ENCODE measurements at regions not wholly inside any gene's neighbourhood (a gene's known extent, or its start where the extent isn't known, plus 50 kb on each side); places are given as distances from the start of the nearest gene placed in this dataset.
"Not testable (repeated sequence)": the region's sequence is repeated elsewhere in the genome, so short reads cannot be mapped to it uniquely, and the experiment has no call there.

GRCh38 chr1:83194610-83195009 is 804.3 kb downstream of the TTLL7 start:
- H3K4me1 ChIP-seq (ENCODE audit: control insufficient read depth, insufficient read depth, low read length, poor library complexity, severe bottlenecking); H3K4me3 ChIP-seq (ENCODE audit: extremely low read depth, insufficient read depth, low read length, poor library complexity, severe bottlenecking); H3K27ac ChIP-seq (ENCODE audit: low read depth, low read length, severe bottlenecking); H3K9me3 ChIP-seq (ENCODE audit: control insufficient read depth, low read length); H3K36me3 ChIP-seq (ENCODE audit: control insufficient read depth, insufficient read depth, low read length): not testable (repeated sequence)
- no CpG with 5 or more reads among the region's 1 CpG for WGBS, 2 experiments (ENCODE audit: insufficient coverage in 2 of 2)

- not testable (repeated sequence) for H3K4me3 ChIP-seq (ENCODE audit: extremely low read depth, insufficient read depth, low read length, poor library complexity, severe bottlenecking); H3K9me3 ChIP-seq (ENCODE audit: control insufficient read depth, low read length); H3K4me1 ChIP-seq (ENCODE audit: control insufficient read depth, insufficient read depth, low read length, poor library complexity, severe bottlenecking); H3K27ac ChIP-seq (ENCODE audit: low read depth, low read length, severe bottlenecking); H3K36me3 ChIP-seq (ENCODE audit: control insufficient read depth, insufficient read depth, low read length)
- 60 to 100% methylated on average over 1 to 8 of the region's 26 CpGs for WGBS, 2 experiments (ENCODE audit: insufficient coverage in 2 of 2)
These were observed 816.8 kb downstream of the TTLL7 start for GRCh38 chr1:83182033-83182728.

DNA sequence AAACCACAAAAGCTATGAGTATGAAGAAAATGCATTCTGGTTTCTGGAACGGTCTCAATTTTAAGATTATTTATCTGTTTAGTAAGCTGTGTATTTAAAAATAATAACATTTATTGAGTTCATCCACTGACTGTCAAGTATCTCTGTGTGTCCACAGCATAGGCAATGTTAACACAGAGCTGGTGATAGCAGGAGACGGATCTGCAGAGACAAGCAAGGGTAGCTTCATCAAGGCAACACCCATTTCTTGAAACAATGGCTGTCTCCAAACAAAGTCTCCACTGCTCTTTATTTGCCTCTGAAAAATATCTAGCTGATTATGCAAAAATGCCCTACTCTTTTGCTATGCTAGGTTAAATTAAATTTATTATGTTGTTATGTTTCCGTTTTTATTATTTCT is 818.3 kb downstream of the TTLL7 start:
- WGBS, 2 experiments (ENCODE audit: insufficient coverage in 2 of 2): 40 to 80% methylated on average over 1 of the region's 3 CpGs
- not testable (repeated sequence) for H3K4me1 ChIP-seq (ENCODE audit: control insufficient read depth, insufficient read depth, low read length, poor library complexity, severe bottlenecking); H3K4me3 ChIP-seq (ENCODE audit: extremely low read depth, insufficient read depth, low read length, poor library complexity, severe bottlenecking); H3K27ac ChIP-seq (ENCODE audit: low read depth, low read length, severe bottlenecking); H3K9me3 ChIP-seq (ENCODE audit: control insufficient read depth, low read length); H3K36me3 ChIP-seq (ENCODE audit: control insufficient read depth, insufficient read depth, low read length)

DNA sequence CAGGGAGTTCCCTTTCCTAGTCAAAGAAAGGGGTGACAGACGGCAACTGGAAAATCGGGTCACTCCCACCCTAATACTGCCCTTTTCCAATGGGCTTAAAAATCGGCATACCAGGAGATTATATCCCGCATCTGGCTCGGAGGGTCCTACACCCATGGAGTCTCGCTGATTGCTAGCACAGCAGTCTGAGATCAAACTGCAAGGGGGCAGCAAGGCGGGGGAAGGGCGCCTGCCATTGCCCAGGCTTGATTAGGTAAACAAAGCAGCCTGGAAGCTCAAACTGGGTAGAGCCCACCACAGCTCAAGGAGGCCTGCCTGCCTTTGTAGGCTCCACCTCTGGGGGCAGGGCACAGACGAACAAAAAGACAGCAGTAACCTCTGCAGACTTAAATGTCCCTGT is 831.3 kb downstream of the TTLL7 start:
- not testable (repeated sequence) for H3K27ac ChIP-seq (ENCODE audit: low read depth, low read length, severe bottlenecking)
- WGBS, 2 experiments (ENCODE audit: insufficient coverage in 2 of 2): 81% methylated on average over 6 of the region's 9 CpGs; no CpG with 5 or more reads in 1 of the 2 experiments

GRCh38 chr1:83163879-83164475 is 835.0 kb downstream of the TTLL7 start:
- 76 to 88% methylated on average over 2 to 3 of the region's 3 CpGs for WGBS, 2 experiments (ENCODE audit: insufficient coverage in 2 of 2)
- H3K4me1 ChIP-seq (ENCODE audit: control insufficient read depth, insufficient read depth, low read length, poor library complexity, severe bottlenecking): not testable (repeated sequence)

More for the DNA sequence above, 831.3 kb downstream of the TTLL7 start:
- not testable (repeated sequence) for H3K4me3 ChIP-seq (ENCODE audit: extremely low read depth, insufficient read depth, low read length, poor library complexity, severe bottlenecking); H3K9me3 ChIP-seq (ENCODE audit: control insufficient read depth, low read length); H3K4me1 ChIP-seq (ENCODE audit: control insufficient read depth, insufficient read depth, low read length, poor library complexity, severe bottlenecking); H3K36me3 ChIP-seq (ENCODE audit: control insufficient read depth, insufficient read depth, low read length)

DNA sequence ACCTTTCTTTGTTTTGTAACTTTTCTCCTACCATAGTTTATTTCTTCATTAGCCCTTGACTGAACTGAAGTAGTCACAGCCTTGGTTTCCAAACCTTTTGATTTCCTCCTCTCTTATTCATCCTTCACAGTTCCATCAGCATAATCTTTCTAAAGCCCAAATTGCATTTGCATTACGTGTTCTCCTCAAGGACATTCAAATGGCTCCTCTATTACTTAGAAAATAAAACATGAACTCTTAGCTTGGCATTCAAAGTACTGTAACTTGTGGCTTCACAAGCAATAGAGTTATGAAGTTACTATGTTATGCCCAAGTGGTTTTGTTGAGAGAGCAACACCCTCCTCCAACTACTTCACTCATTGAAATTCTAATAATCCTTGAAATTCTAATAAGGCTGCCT is 840.0 kb downstream of the TTLL7 start:
- not testable (repeated sequence) for H3K4me3 ChIP-seq (ENCODE audit: extremely low read depth, insufficient read depth, low read length, poor library complexity, severe bottlenecking); H3K4me1 ChIP-seq (ENCODE audit: control insufficient read depth, insufficient read depth, low read length, poor library complexity, severe bottlenecking); H3K9me3 ChIP-seq (ENCODE audit: control insufficient read depth, low read length); H3K36me3 ChIP-seq (ENCODE audit: control insufficient read depth, insufficient read depth, low read length); H3K27ac ChIP-seq (ENCODE audit: low read depth, low read length, severe bottlenecking)
- no CpG with 5 or more reads among the region's 1 CpG for WGBS, 2 experiments (ENCODE audit: insufficient coverage in 2 of 2)

More at GRCh38 chr1:83163879-83164475, 835.0 kb downstream of the TTLL7 start:
- H3K36me3 ChIP-seq (ENCODE audit: control insufficient read depth, insufficient read depth, low read length); H3K9me3 ChIP-seq (ENCODE audit: control insufficient read depth, low read length); H3K4me3 ChIP-seq (ENCODE audit: extremely low read depth, insufficient read depth, low read length, poor library complexity, severe bottlenecking); H3K27ac ChIP-seq (ENCODE audit: low read depth, low read length, severe bottlenecking): not testable (repeated sequence)

- not testable (repeated sequence) for H3K4me3 ChIP-seq (ENCODE audit: extremely low read depth, insufficient read depth, low read length, poor library complexity, severe bottlenecking); H3K27ac ChIP-seq (ENCODE audit: low read depth, low read length, severe bottlenecking); H3K36me3 ChIP-seq (ENCODE audit: control insufficient read depth, insufficient read depth, low read length); H3K4me1 ChIP-seq (ENCODE audit: control insufficient read depth, insufficient read depth, low read length, poor library complexity, severe bottlenecking); H3K9me3 ChIP-seq (ENCODE audit: control insufficient read depth, low read length)
- WGBS, 2 experiments (ENCODE audit: insufficient coverage in 2 of 2): no CpG with 5 or more reads among the region's 1 CpG
These were observed 844.6 kb downstream of the TTLL7 start for GRCh38 chr1:83154306-83154705.

DNA sequence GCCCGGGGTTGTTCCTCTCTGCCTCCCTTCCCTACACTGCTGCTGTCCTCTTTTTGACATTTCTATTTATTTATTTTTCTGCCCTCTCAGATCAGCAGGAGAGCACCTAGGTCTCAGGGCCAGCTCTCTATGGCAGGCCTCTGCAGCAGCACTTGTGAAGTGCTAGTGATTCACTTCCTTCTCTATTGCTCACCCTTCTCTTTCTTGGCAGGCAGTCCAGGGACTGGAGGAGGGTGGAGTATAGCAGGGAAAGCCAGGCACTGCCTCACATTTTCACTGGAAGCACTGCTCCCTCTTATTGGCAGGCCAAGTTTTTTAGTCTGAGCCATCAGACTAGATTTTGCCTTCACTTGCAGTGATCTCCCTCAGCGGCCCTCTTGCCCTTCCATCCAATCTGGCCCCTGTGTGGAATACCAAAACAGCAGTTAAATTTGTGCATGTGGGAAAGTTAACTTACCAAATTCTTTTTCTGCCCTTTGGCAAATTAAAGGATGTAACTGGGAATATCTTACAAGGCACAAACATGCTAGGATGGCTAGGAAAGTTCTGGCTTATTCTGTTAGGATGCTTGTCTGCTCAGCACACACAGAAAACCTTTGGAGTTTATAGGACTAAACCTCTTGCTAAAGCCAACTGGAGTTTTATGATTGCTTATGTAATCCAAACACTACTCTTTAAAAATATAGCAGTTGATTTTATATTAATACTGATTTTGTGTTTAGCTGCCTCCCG is 847.6 kb downstream of the TTLL7 start:
- not testable (repeated sequence) for H3K9me3 ChIP-seq (ENCODE audit: control insufficient read depth, low read length); H3K4me1 ChIP-seq (ENCODE audit: control insufficient read depth, insufficient read depth, low read length, poor library complexity, severe bottlenecking); H3K27ac ChIP-seq (ENCODE audit: low read depth, low read length, severe bottlenecking); H3K36me3 ChIP-seq (ENCODE audit: control insufficient read depth, insufficient read depth, low read length); H3K4me3 ChIP-seq (ENCODE audit: extremely low read depth, insufficient read depth, low read length, poor library complexity, severe bottlenecking)
- WGBS, 2 experiments (ENCODE audit: insufficient coverage in 2 of 2): no CpG with 5 or more reads among the region's 3 CpGs

- 85 to 88% methylated on average over 3 of the region's 6 CpGs for WGBS, 2 experiments (ENCODE audit: insufficient coverage in 2 of 2)
- not testable (repeated sequence) for H3K4me3 ChIP-seq (ENCODE audit: extremely low read depth, insufficient read depth, low read length, poor library complexity, severe bottlenecking); H3K9me3 ChIP-seq (ENCODE audit: control insufficient read depth, low read length); H3K36me3 ChIP-seq (ENCODE audit: control insufficient read depth, insufficient read depth, low read length); H3K27ac ChIP-seq (ENCODE audit: low read depth, low read length, severe bottlenecking); H3K4me1 ChIP-seq (ENCODE audit: control insufficient read depth, insufficient read depth, low read length, poor library complexity, severe bottlenecking)
These were observed 848.5 kb downstream of the TTLL7 start for GRCh38 chr1:83150479-83150878.

DNA sequence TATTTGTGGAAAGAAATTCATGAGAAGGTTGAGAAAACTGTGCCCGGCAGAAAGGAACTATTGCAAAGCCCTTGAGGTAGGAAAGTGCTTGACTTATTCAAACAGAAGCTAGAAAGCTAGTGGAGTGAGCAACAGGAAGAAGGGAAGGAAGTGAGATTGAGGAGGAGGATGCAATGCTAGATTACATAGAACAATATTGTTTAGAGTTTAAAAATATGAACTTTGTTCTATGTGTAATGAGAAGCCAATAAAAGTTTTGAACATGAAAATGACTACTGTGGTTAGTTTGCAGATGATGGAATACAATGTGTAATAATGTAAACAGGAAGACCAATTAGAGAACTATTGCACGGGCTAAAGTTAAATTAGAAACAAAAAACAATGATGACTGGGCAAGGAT is 853.1 kb downstream of the TTLL7 start:
- H3K27ac ChIP-seq (ENCODE audit: low read depth, low read length, severe bottlenecking); H3K4me3 ChIP-seq (ENCODE audit: extremely low read depth, insufficient read depth, low read length, poor library complexity, severe bottlenecking); H3K4me1 ChIP-seq (ENCODE audit: control insufficient read depth, insufficient read depth, low read length, poor library complexity, severe bottlenecking); H3K9me3 ChIP-seq (ENCODE audit: control insufficient read depth, low read length); H3K36me3 ChIP-seq (ENCODE audit: control insufficient read depth, insufficient read depth, low read length): not testable (repeated sequence)
- 88% methylated on average over 1 of the region's 2 CpGs; no CpG with 5 or more reads in 1 of the 2 experiments for WGBS, 2 experiments (ENCODE audit: insufficient coverage in 2 of 2)

DNA sequence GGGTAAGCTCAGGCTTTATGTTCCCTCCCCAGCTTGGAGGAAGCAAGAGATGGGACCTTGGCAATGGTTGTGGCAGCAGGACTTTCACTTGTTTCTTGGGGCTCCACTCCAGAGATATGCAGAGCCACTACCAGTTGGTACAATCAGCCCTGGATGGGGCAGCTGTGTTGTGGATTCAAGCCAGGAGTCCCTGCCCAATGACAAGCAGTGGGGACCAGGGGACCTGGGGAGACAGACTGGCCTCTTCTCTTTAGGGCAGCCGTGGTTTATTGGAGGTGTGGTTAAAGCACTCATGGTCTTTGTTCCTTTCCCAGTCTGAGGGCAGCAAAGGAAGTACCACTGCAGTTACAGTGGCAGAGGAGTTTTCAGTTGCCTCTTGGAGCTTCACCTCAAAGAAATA is 856.1 kb downstream of the TTLL7 start:
- H3K4me3 ChIP-seq (ENCODE audit: extremely low read depth, insufficient read depth, low read length, poor library complexity, severe bottlenecking); H3K9me3 ChIP-seq (ENCODE audit: control insufficient read depth, low read length); H3K27ac ChIP-seq (ENCODE audit: low read depth, low read length, severe bottlenecking); H3K4me1 ChIP-seq (ENCODE audit: control insufficient read depth, insufficient read depth, low read length, poor library complexity, severe bottlenecking); H3K36me3 ChIP-seq (ENCODE audit: control insufficient read depth, insufficient read depth, low read length): not testable (repeated sequence)
- WGBS, 2 experiments (ENCODE audit: insufficient coverage in 2 of 2): 100% methylated on average over 1 of the region's 1 CpG; no CpG with 5 or more reads in 1 of the 2 experiments

Measured in mesodermal cell (in vitro differentiated cells).